Hematopoietic multipotent progenitor cell treated with erythropoietin and hydrocortisone succinate and interleukin-3 and kit ligand, for 15 days (in vitro differentiated cells): ENCODE measurements at regions not wholly inside any gene's neighbourhood (a gene's known extent, or its start where the extent isn't known, plus 50 kb on each side); places are given as distances from the start of the nearest gene placed in this dataset.

Source experiments
- DNase-seq: peaks from one replicate; pipeline ENCODE4 v3.0.0-alpha.2; 2015; ENCODE audit warnings: low spot score

DNA sequence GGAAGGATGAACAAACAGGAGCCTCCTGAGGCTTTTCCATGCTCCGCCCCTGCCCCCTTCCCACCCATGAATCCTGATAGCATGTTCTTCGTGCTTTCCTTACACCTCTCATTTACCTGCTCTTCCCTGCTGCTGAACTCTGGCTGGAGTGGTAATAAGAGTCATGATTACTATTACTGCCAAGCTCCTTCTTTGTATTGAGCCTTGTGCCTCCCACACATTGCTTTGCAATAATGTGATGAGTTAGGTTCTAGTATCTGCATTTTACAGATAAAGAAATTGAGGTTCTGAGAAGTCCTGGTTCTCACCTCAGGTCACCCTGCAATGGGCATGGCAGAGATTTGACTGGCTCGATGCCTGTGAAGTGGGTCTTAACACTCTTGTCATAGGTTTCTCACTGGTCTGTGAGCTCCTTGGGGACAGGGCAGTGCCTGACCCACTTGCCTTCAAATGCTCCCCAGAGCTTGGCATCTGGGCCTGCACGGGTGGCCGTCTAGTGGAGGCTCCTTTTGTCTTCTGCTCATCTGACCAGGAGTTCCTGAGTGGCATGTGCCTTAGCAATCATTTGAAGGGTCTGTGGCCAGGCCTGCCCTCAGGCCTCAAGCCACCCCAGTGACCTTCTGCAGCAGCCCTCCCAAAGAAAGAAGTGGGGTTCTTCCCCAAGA is 309.2 kb upstream of the ZMIZ1 start:
- DNase-seq, result no peak

DNA sequence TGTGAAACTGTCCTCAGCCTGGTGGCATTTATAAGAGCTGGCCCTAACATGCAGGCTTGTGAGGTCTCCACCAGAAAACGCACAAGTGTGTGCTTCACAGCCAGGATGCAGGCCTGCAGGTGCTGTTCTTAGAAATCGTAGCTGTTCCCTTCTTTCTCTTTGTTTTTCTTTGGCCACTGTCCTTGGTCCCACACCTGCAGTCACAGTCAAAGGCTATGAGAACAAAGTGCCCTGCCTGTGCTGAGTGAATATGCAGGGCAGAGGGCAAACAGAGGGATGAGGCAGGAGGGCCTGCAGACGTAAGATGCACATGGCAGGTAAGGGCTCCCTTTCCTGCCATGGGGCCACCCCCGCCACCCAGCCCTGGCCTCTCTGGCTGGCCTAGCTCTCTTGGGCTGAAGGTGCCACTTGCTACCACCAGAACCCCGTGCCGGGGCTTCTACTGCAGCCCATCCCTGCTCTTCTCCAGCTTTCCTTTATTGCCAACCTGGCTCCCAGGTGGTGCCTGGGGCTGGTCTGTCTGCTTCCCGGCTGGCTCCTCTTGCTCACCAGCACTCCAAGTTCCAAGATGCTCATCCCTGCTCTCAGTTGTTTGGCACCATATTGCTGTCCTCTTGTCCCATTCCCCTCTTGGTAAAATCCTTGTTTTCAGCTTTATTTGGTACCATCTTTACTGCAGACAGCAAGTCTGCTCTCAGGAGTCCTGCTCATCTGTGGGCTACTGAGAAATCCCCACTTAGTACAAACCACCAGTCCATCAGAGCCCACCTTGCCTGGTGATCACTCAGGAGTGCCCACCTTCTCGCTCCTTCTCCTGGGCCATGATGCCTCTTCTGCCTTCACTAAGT is 308.1 kb upstream of the ZMIZ1 start:
- DNase-seq, result no peak

DNA sequence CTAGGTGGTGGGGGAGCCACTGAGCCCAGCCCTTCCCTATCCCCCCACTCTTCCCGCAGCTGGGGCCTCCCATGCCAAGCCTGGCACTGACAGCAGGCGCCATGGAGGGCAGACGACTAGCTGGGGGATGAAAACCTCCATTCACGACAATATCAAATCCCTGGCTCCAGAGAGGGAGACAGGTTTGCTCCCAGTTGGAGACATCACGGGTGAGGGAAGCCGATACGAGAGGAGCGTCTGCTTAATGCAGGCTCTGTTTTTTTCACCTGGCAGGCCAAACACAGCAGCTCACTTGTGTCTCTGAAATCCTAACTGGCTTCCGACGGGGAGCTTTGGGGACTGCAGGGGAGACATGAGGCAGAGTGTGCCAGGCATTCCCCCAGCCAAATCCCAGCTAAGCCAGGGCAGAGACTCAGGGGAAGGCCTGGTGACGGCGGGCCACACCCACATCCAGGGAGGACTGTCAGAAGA is 307.4 kb upstream of the ZMIZ1 start:
- no peak for DNase-seq

DNA sequence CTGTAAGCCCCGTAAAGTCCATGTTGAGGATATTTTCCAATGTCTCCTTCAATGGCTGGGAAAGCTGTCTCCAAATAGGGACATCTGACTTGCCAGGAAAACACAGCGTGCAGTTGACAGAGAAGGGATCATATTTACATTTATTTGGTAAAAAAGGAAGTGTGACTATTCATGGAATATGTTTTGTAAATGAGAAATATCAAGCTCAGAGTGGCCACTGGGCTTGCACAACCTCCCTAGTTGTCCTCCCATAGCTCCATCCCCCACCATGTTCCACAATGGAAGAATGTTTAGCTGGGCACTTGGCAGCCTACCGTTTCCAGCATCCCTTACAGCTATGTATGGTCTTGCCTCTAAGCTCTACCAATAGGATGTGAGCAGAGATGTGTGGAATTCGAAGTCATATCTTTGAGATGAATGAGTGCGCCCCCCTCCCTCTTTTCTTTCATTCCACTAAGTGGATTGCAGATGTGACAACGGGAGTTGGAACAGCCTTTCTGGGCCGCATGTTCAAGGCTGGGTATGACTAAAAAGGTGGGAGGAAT is 306.6 kb upstream of the ZMIZ1 start:
- DNase-seq, result no peak

DNA sequence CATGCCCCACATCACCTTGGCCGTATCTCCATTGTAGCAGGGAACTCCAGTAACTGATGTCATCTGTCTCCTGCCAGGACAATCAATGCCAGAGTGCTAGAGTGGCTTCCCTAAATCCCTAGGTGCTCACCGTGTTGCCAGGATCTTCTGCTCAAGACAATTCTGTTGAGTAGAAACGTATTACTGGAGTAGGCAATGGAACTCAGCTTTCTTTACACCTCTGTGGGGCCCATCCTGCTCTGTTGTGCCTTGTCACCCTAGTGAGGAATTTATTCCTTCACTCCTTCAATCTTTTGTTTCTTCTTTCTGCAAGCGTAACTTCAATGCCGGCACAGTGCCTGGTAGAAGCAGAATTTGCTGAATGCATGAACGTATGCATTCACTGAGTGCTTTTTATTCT is 305.5 kb upstream of the ZMIZ1 start:
- no peak for DNase-seq

DNA sequence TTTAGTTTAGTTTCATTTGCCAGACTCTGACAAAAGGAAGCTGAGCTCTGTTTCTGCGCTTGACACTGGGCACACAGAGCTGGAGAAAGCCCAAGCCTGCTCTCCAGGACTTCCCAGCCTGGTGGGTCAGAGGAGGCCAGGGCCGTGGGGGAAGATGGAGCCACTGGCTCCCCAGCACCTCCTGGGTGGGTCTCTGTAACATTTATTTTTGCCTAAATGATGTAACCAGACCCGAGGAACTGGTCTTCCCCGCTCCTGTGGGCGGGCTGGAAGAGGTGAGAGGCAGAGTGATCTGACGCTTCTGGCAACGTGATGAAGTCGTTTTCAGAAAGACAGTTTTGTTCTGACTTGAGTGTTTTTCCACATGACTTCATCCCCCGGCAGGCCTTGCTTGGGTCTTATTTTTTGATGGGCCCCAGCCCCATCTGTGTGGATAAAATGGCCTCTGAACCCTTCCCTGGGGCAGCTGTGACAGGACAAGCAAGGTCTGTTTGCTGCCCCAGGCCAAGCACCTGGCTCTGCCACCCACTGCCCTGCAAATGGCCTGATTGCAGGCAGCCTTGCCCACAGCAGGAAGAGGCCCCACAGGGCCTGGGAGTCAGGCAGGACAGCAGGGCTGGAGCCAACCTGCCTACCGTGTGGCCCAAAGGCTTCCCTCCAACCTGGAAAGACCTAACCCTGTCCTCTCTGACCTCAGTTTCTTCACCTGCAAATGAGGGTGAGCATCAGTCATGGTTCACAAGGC is 304.9 kb upstream of the ZMIZ1 start:
- DNase-seq, result no peak

DNA sequence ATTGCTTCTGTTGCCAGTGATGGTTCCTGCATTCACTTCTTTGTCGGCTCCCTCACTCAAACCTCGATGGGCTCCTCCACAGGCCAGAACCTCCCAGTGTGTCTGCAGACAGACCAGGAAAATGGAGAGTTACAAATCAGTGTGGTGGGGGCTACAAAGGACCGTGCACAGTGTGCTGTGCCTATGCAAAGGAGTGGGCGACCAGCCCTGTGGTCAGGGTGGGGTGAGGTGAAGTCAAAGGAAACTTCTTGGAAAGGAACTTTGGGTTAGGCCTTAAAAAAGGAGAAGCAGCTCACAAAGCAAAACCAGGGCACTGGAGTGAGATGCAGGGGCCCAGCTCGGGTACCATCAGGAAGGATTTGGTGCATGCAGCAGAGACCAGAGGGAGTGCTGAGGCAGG is 304.3 kb upstream of the ZMIZ1 start:
- DNase-seq, result no peak

DNA sequence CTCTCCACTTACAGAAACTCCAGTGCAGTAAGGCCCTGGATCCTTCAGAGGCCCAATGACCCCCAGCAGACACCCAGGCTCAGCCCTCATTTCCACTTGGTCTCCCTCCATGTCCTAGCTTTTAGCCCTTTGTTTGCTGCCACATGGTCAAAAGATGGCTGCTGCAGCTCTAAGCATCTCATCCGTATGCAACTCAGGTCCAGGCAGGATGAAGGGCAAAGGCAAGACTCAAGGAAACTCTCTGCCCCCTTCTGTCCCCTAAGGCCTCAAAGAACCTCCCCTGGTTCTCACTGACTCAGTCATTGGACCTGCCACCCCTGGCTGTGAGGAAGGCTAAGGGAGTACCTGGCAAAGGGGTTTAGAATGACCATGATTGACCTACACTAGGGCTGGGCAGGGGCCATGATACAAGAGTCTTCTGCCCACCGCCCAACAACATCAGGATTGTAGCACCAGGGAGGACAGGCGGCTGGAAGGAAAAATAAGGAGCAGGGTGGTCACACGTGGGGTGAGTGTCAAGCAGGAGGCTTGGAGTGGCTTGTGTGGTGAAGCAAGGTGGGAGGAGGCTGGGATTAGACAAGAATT is 303.8 kb upstream of the ZMIZ1 start:
- no peak for DNase-seq

DNA sequence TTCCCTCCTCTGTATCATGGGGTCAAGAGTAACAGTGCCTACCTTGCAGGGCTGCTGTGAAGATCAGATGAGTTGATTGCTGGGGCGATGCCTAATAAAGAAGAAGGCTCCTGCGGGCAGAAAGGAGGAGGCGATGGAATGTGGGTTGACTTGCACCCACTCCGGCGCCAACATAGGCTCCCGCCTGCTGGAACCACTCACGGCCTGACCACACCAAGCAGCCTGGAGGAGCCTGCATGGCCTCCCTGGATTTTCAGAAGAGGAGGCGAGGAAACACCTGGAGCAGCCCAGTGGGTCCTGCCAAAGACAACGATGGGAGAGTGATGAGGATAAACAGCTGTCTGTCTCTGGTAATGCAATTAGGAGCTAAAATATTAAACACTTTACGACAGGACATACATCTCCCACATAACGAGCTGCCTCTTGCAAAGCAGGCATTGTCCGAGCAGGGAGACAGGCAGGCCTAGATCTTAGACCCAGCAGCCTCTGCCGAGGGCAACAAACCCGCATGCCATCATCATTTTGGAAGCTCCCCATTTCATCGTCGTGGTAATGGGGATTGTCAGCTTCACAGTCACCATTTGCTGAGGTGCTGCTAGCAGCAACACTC is 302.9 kb upstream of the ZMIZ1 start:
- no peak for DNase-seq

DNA sequence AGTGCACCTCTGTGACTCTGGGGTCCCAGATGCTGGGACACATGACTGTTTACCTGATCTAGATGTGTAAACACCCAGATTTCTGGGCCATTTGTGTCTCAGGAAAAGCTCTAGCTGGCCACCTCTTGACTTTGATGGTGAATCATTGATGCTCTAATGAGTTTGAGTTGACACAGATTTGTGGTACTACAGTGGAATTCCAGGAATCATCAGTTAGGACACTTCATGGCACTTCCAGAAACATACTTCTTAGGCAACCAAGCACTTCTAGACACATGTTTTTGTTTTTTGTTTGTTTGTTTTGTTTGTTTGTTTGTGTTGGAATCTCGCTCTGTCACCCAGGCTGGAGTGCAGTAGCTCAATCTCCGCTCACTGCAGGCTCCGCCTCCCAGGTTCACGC is 302.2 kb upstream of the ZMIZ1 start:
- no peak for DNase-seq

DNA sequence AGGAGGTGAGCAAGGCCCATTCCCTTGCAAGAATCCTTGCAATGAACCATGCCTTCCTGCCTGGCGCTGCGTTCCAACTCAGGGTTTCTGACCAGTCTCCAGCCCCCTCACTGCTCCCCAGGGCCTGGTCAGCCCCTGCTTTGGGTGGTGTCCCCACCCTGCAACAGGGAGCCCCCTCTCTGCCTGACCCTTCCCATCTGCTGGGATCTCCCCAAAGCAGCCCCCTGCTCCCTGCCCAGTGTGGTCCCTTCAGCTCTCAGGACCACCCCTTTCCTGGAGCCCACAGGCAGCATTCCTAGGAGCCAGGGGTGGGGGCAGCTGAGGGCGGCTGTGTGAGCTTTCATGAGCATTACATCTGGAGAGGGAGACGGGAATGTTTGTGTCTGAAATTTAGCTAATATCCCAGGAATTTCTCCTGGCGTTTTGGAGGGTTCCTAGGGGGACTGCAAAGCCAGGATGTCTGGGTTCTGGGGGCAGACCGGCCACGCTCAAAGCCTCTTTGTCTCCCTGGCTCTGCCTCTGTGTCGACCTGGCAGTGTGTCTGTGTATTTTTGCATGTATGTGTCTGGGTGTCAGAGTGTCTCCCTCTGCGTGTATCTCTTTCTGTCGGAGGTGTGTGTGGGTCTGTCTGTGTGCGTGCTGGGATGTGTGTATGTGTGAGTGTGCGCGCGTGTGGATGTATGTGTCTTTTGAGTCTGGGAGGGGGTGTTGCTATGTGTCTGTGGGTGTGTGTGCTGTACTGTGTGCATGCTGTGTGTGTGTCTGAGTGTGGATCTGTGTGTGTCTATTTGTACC is 300.5 kb upstream of the ZMIZ1 start:
- DNase-seq, result no peak

DNA sequence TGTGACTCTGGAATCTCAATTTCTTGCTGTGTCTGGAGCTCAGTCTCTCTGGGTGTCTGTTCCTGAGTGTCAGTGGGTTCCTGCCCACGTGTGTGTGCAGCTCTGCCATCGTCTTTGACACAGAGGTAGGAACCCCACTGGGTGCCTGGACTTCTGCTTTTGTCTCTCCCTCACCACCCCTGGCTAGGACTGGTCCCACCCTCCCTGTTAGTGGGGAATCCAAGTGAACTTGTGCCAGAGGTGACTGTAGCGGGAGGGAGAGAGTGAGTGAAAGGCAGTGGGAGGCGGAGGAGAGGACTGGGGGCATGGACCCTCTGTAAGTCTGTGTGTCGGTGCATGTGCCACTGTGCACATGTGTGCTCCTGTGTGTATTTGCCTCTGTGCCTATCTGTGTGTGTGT is 299.9 kb upstream of the ZMIZ1 start:
- DNase-seq, result no peak

DNA sequence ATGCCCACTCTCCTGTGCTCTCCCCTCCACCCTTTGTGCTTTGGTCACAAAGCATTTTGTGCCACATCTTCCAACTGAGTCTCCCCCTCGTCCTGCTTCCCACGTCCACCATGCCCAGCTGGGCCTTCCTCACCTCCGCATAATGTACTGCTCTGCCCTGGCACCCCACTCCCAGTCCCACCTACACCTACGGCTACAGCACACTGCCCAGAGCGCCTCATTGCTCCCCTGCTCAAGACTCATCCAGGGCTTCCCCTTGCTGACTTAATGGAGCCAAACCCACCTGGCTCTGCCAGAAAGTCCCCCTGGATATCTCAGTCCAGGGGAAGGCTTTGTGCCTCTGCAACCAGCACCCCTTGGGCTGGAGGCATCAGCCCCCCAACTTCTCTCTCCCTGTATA is 299.2 kb upstream of the ZMIZ1 start:
- DNase-seq, result no peak

DNA sequence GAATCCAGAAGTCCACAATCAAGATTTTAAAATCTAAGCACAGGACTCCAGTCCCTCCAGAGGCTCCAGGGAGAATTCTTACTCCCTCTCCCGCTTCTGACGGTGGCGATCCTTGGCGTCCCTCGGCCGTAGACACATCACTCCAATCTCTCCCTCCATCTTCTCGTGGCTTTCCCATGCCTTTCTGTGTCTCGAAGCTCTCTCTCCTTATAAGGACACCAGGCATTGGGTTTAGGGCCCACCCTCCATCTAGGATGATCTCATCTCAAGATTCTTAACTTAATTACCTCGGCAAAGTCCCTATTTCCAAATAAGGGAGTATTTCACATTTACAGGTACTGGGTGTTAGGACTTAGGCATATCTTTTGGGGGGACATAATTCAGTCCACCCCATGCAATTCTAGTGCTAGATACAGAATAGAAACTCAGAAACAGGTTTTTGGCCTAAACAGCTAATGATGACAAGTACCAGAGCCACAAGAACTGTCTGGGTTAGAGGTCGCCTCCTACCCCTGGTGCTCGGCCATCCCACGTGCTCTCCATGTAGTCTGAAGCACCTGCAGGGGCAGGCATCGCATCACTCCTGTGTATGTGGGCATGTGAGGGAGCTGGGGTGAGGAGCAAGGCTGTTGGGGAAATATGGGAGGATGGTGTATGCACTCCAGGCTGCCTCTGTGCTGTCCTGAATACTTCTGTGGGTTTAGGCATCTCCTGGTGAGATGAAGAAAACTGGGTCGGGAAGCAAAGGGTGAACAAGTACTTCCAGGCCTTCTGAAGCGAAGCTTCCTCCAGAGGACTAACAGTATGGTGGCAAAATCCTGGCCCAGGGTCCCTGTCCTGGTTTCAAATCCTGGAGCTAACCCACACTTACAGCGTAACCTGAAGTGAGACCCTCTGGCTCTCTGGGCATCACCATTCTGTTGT is 298.3 kb upstream of the ZMIZ1 start:
- DNase-seq, result no peak

DNA sequence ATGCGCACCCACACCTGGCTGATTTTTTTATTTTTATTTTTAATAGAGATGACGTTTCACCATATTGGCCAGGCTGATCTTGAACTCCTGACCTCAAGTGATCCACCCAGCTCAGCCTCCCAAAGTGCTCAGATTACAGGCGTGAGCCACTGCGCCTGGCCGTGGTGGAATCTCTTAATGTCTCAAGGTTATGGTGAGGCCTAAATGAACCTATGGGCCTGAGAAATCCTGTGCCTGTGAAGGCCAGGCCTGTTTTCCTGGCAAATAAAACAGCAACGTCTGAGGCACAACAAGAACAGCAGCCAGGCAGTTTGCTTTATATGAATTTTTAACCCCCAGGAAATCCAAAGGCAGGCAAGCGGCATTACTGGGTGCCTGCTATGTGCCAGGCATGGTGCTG is 297.5 kb upstream of the ZMIZ1 start:
- no peak for DNase-seq

DNA sequence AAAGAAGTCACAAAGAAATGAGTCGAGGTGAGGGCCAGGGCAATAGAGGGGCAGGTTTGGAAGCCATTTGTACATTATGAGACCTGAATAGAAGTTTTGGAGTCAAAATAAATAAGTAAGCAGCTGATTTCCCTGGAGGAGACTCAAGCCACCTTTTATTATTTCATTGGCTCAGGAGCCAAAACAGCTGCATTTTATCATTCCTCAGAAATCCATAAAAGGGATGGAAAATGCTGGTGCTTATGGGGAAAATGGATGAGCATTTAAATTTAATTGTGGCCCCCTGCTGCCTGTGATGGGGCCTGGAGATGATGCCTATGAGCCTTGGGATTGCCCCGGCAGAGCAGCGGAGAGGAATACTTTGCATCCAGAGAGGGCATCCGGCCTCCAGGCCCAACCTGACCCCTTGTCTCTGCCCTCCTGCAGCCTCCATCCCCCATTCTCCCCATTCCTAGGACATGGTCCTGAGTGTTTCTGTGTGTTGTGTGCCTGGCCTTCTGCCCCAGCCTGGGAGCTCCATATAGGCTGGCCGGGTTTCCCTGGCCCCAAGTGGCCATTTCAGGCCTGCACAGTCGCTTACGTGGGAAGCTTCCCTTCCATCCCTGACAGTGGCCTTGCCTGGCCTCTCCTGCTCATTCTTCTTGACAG is 296.8 kb upstream of the ZMIZ1 start:
- no peak for DNase-seq

DNA sequence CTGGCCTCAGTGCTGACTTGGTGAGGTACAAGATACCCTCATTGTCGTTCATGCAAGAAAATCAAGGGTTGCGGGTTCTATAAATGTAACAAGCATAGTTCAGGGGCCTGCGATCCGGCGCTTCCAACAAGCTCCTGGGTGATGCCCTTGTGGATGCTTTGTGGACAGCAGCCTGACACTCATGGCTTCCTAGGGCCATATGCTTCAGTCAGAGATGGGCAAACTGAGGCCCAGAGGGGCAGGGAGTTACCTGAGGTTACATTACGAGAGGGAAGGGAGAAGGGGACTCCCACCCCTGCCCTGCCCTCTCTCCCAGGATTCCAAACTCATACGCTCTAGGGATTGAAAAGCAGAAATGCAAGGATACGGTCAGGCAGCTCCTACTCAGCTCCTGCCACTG is 296.3 kb upstream of the ZMIZ1 start:
- no peak for DNase-seq

DNA sequence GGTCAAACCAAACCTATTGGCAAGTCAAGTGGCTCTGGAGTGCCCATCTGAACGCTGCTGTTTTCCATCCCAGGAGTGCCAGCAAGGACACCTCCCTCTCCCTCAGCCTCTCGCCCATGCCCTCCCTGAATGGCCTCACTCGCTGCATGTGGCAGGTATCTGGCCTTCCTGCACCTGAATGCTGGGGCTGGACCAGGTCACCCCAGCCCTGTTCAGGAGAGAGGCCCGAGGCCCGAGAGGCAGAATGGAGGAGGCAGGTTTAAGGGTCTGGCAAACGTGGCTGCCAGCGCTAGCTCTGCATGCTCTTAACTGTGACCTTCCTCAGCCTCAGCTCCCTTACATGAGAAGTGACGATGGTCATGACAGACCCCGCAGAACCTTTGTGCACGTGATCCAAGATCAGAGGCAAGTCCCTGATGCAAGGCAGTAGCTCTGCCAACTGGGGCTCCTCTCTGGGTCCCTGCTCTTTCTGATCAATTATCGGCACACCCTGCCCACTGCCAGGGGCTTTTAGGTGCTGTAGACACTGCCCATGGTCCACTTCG is 295.7 kb upstream of the ZMIZ1 start:
- DNase-seq, result no peak

DNA sequence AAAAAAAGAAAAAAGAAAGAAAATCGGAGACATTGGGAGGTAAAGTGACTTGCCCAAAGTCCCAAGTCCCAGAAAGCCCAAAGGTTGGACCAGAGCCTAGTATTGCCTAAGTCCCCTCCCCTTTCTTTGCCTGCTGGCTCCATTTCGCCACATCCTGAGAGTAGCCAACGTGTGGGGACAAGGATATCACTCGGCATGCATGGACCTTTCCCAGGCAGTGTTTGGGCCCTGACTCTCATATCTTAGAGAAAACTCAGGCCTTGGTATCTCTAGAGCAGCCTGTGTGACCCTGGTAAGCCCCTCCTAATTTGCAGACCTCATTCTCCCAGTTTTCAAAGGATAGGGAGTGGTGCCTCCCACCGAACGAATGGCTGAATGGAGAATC is 294.2 kb upstream of the ZMIZ1 start:
- no peak for DNase-seq
